Activated T-helper 1 cell treated with Interleukin-2 at 50 U/mL for 16 hours (primary cell): ENCODE measurements at regions not wholly inside any gene's neighbourhood (a gene's known extent, or its start where the extent isn't known, plus 50 kb on each side); places are given as distances from the start of the nearest gene placed in this dataset.

ENCODE experiments used
- DNase-seq: peaks from one replicate; pipeline ENCODE4 v3.0.0-alpha.2; 2020; ENCODE audit warnings: low read depth

- DNase-seq, result no peak
Measured at GRCh38 chr1:59061876-59062275, 235.0 kb upstream of the FGGY start.

- DNase-seq, result no peak
Measured at GRCh38 chr1:59062743-59063142, 234.2 kb upstream of the FGGY start.

DNA sequence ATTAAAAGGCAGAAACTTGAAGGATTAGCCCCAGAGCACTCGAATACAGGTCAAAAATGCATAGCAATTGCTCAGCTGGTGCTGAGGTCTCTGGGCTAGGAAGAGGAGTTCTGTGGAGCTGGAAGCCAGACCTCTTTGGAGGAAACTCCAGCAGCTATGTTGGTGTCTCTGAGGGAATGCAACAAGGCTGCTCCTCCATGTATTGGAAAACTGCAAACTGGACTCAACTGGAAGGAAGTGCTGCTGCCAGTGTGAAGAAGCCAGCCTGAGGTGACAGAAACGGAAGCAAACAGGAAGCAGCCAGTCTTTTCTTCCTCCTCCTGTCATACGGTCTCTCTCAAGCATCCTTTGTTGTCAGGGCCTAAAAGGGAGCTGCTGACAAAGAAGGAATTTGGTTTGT, 233.4 kb upstream of the FGGY start:
- DNase-seq, result no peak

- DNase-seq, result no peak
Measured at GRCh38 chr1:59064592-59064991, 232.3 kb upstream of the FGGY start.

- DNase-seq, result no peak
Measured at GRCh38 chr1:59066236-59066635, 230.7 kb upstream of the FGGY start.

DNA sequence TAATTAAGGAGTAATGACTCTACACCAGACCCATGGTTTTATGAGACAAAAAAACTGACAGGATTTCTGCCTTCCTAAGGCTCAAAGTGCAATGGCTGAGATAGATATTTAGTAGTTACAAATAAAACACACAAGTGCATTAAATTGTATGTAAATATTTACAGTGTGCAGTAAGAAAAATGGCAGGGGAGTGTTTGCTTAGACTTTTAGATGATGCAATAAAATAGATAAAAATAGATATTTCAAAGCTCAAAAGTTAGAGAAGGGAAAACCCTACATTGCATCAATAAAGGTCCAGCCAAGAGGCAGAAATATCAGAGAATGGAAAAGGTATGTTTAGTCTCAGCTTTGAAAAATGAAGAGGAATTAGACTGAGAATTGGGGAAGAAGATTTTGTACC, 226.3 kb upstream of the FGGY start:
- no peak for DNase-seq

DNA sequence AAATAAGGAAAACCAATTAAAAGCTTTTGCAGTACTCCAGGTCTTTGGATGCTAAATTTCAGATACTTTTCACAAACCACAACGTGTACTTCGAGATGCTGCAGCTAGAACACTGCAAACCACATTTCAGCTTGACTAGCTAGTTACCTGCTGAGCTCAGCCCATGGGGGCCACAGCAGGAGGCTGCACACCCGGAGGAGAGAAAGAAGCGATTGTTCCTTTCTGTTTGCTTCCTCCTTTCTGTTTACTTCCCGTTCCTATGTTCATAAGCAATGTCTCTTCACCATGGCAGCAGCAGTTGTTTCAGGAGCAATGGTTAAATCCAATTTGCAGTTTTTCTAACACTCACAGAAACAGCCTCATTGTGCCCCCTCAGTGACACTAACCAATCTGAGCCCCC, 225.6 kb upstream of the FGGY start:
- no peak for DNase-seq

- no peak for DNase-seq
Measured at GRCh38 chr1:59071876-59072582, 224.9 kb upstream of the FGGY start.

- DNase-seq, result no peak
Measured at GRCh38 chr1:59072583-59072947, 224.3 kb upstream of the FGGY start.

DNA sequence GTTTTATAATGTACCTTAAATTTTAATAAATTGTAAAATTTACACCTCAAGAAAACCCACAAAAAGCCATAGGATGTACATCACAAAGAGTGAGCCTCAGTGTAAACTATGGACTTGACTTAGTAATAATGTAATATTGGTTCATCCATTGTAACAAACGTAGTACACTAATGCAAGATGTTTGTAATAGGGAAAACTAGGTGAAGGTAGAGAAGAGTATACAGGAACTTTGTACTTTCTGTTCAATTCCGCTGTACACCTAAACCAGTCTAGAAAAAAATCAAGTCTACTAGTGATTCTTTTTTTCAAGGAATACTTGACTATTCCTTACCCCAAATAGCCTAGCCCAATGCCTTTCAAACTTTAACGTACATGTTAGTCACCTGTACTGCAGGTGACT, 222.3 kb upstream of the FGGY start:
- no peak for DNase-seq

DNA sequence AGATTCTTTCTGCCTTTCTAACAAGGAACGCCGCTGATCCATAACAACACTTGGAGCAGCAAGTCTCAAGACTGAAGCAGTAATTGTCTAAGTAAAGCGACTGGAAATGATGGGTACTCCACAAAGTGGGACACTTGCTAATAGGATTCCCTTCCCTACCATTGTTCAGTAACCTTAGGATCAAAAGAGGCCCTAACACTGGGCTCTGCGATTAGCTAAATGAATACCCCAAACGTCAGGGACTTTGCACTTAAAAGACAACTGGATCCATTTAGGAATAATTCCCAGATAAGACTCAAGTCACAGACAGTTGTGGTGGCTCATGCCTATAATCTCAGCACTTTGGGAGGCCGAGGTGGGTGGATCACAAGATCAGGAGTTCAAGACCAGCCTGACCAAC, 221.9 kb upstream of the FGGY start:
- DNase-seq, result no peak

- DNase-seq, result no peak
Measured at GRCh38 chr1:59076612-59077011, 220.3 kb upstream of the FGGY start.

- no peak for DNase-seq
Measured at GRCh38 chr1:59077466-59078069, 219.3 kb upstream of the FGGY start.

- DNase-seq, result no peak
Measured at GRCh38 chr1:59078070-59078800, 218.7 kb upstream of the FGGY start.

- no peak for DNase-seq
Measured at GRCh38 chr1:59078866-59079265, 218.0 kb upstream of the FGGY start.

DNA sequence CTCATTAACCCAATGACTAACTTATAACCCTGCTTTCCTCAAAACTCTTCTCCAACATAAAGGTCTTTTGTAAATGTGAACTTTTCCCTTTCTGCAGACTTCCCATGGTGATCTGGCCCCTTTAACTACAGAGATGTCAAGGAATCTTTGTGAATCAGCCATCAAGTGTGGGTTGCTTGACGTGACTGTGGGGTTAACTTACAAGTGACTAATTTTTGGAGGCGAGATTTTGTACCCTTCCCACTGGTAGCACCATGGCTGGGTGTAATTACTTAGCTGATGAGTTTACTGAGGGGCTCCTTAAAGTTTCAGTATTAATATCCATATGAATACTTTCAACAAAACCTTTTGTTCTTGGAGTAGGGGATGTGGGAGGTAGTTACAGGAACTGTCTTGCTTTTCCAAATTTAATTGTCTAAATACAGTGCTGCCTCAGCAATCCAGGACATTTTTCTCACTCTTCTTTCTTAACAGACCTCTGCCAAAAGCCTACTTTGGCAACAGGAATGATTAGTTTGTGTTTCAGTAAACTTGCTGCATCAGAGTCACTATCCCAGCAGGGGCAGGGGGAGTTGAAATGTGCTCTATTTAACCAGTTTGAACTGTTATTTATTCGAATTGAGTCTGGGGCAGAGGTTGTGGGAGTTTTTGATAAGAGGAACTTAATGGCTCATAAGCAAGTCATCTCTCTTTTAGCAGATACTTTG, 217.3 kb upstream of the FGGY start:
- DNase-seq, result no peak

GRCh38 chr1:59081181-59081580, 215.7 kb upstream of the FGGY start:
- no peak for DNase-seq

DNA sequence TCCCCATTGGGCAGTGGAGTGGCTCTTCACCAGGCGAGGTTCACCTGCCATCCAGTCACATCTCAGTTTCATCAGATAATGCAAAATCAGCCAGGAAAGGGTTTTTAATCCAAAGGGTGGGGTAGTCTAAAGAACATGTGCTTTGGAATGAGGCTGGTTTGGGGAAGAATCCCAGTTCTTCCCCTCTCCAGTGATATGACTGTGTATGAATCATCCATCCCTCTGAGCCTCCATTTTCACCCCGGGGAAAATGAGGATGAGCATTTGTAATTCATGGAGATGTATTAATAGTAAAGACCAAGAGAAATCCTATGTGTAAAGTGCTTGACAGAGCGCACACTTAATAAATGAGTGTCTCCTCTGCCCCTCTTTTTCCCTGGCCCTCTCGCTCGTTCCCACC, 215.1 kb upstream of the FGGY start:
- no peak for DNase-seq

DNA sequence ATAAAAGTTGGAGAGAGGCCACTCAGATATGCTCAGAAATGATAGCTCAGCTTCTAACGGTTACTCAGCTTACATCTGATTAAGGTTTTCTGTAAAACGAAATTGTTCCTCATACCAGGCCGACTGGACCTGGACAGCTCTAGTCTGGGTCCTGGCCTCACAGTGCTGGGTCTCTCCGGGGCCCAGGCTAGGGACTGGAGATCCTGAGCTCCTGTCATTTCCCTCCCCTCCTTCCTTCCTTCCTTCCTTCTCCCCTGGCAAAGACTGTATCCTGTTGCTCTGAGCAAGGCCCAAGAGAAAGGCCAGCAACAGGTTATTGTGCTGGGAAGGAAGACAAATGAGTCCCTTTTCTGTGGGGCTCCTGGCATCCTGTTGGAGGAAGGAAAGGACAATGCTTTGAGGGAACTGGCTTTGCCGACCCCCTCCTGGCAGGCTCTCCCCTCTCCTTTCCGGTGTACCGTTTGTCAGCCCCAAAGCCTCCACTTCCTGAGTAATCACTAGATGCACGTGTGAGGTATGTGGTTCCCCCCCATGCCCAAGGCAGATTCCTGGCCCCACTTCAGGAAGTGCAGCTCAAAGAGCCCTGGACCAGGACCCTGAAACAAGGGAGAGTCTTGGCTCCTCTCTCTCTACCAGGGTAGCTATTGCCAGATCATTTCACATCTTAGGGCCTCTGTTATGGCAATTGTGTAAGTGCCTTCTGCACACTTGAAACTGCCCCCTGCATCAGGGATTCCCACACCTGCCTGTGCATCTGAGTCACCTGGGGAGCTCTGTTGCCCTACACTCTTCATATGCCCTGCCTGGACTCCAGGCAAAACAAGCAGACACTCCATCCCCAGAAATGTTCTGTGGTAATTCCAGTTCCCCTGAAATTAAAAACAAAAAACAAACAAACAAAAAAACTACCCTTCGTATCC, 212.7 kb upstream of the FGGY start:
- DNase-seq, result no peak

- DNase-seq, result no peak
Measured at GRCh38 chr1:59085101-59085500, 211.8 kb upstream of the FGGY start.

DNA sequence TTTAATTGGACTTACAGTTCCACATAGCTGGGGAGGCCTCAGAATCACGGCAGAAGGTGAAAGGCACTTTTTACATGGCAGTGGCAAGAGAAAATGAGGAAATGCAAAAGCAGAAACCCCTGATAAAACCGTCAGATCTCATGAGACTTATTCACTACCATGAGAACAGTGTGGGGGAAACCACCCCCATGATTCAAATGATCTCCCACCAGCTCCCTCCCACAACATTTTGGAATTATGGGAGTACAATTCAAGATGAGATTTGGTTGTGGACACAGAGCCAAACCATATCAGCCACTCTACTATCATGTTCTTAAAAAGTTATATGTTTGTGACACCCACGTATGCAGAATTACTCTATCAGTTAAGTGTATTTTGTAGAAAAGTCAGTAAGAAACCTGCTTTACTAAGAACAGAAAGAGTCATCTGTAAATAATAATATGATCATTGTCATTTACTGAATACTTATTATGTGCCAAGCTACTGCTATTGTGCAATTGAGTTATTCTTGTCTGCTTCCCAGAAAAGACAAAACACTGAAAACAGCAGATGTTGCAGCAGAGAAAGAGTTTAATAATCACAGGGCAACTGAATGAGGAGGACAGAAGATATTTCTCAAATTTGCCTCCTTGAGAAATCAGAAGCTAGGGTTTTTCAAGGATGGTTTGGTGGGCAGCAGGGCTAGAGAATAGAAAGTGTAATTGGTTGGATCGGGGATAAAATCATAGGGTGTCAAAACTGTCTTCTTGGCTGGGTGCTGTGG, 207.7 kb upstream of the FGGY start:
- DNase-seq, result no peak
